Tongue (tissue), 2 donors: ENCODE measurements at regions not wholly inside any gene's neighbourhood (a gene's known extent, or its start where the extent isn't known, plus 50 kb on each side); places are given as distances from the start of the nearest gene placed in this dataset. TPM values are rescaled to one million over a fixed set of nuclear protein-coding genes. Genes with fewer than 3 reads are reported as not detected.
"Not testable (repeated sequence)": the region's sequence is repeated elsewhere in the genome, so short reads cannot be mapped to it uniquely, and the experiment has no call there.

Source experiments
- DNase-seq: peaks from one replicate; pipeline ENCODE4 v3.0.0-alpha.2; 2015
- small RNA-seq: library from RNA; depleted of rRNA; stranded (forward); fragments of <200 nt; gene quantifications from one replicate; pipeline ENCODE3, GENCODE V24; 2014; ENCODE audit warnings: low replicate concordance

- no peak for DNase-seq
Measured at GRCh38 chr2:91839904-91840868, 3031.0 kb upstream of the TEKT4 start.

- not testable (repeated sequence) for DNase-seq
Measured at GRCh38 chr2:91842264-91842663, 3029.0 kb upstream of the TEKT4 start.

- not testable (repeated sequence) for DNase-seq
Measured at GRCh38 chr2:91842913-91843312, 3028.3 kb upstream of the TEKT4 start.

GRCh38 chr2:91843723-91844450, 3027.3 kb upstream of the TEKT4 start:
- DNase-seq, result not testable (repeated sequence)

DNA sequence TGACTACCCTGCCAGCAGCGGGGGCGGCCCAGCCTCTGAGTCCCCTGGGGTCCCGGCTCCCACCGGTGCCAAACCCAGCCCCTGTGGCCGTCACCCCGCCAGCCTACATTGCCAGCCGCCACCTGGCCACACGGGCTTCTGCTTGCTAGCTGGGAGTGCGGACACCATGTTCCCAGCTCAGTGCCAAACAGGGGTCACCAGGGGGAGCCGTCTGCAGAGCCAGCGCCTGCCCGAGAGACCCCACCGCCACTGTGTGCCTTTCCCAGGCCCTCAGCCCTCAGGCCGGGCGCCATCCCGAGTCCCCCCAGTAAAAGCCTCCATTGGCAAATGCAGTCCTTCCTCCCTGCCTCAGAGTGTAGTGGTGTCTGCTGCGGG, 3026.8 kb upstream of the TEKT4 start:
- DNase-seq, result not testable (repeated sequence)

- DNase-seq, result not testable (repeated sequence)
Measured at GRCh38 chr2:91846388-91846787, 3024.8 kb upstream of the TEKT4 start.

GRCh38 chr2:91851689-91852420, 3019.4 kb upstream of the TEKT4 start:
- not testable (repeated sequence) for DNase-seq

- not testable (repeated sequence) for DNase-seq
Measured at GRCh38 chr2:91856971-91857370, 3014.3 kb upstream of the TEKT4 start.

DNA sequence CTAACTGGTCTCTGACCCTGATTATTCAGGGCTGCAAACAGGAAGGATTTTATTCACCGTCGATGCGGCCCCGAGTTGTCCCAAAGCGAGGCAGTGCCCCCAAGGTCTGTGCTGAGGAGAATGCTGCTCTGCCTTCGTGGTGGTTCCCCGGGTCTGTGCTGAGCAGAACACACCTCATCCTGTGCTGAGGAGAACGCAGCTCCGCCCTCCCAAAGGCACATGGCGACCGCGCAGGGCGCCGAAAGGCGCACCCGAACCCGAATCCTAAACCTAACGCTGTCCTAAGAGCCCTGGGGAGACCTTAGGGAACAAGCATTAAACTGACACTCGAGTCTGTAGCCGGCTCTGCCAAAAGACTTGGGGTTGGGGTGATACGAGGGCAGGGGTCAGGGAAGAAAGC, 3013.5 kb upstream of the TEKT4 start:
- not testable (repeated sequence) for DNase-seq

GRCh38 chr2:91871716-91872115, 2999.5 kb upstream of the TEKT4 start:
- DNase-seq, result not testable (repeated sequence)

DNA sequence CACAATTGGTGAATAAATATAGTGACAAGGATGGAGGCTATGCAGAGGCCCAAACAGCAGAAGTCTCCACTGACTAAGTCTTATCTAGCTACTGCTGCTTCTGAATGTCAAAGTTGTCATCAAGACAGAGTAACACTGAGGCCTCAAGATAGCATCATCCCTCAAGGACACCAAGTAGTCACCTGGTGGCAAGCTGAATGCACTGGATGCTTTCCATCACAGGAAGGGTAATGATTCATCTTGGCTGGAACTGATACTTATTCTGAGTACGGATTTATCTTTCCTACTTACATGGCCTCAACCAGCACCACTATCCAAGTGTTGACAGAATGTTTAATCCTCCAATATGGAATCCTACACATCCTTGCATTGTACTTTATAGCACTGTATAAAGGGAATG, 2997.8 kb upstream of the TEKT4 start:
- DNase-seq, result not testable (repeated sequence)

- not testable (repeated sequence) for DNase-seq
Measured at GRCh38 chr2:91877658-91878210, 2993.5 kb upstream of the TEKT4 start.

DNA sequence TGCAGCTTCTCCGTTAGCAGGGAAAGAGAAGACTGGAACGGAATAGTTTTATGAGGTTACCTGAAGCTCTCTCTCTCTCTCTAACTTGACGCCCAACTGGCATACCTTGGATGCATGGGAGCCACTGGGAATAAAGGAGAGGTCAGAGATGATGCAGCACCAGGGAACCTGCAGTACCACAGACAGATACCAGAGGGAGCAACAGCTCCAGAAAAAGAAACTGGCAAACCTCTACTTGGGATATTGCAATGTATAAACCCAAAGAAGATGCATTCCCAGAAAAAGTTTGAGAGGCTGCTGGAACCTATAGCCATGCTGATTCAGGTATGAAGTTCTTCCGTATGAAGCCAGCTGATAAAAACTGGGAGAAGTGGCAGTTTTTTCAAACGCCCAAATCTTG, 2976.1 kb upstream of the TEKT4 start:
- not testable (repeated sequence) for DNase-seq

DNA sequence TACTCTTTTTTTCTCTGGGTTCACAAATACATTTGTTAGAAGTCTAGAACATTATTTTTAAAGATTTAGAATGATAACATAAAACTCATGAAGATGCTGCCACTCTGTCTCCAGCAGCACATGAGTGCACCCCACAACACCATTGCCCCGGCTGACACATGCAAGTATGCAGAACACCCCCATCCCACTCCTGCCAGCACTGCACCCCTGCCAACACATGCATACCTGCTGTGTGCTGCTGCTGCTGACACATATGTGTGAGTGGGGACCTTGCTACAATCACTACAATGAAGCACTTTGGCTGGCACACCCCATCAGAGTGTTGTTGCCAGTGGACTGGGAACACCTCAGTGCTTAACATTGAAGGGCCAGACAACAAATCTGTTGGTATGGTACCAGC, 2953.6 kb upstream of the TEKT4 start:
- DNase-seq, result not testable (repeated sequence)

Small RNA genes in the stretch of these regions (small RNA-seq; reads per million reads assigned to genes)
- gene AC127391.1, result not detected
